DND-41 (cell line): ENCODE measurements at regions not wholly inside any gene's neighbourhood (a gene's known extent, or its start where the extent isn't known, plus 50 kb on each side); places are given as distances from the start of the nearest gene placed in this dataset.

Source experiments
- EZH2 ChIP-seq: IDR thresholded peaks from 3 replicates; pipeline ENCODE4 v1.6.1; 2012; ENCODE audit warnings: borderline replicate concordance, low read depth, mild to moderate bottlenecking, moderate library complexity, low read length, inconsistent platforms; ENCODE audit not compliant: severe bottlenecking
- TF ChIP-seq, protein P1 (sequence below): IDR thresholded peaks from 2 replicates; pipeline ENCODE4 v1.5.1; 2012; ENCODE audit warnings: borderline replicate concordance, low read length, moderate library complexity, mild to moderate bottlenecking; ENCODE audit not compliant: poor library complexity, severe bottlenecking; ENCODE audit errors: extremely low read depth

DNA sequence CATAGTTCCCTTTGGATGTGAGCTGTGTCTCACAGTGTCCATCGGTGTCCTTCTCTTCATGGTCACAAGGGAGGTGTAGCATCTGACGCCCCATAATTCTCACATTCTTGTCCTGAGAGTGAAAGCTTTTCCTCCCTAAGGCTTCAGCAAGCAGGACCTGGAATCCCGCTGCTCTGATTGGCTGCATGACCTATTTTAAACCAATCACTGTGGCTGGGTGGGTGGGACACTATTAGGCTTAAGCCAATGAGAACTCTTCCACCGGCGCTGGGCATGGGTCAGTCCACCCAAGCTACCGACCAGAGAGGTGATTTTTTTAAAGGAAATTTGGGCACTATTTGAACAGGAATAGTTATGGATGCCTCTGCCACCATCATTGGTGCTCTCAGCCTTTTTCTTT, 385.9 kb downstream of the MFSD1 start:
- no peak for TF ChIP-seq EZH2
- TF ChIP-seq, protein P1, sequence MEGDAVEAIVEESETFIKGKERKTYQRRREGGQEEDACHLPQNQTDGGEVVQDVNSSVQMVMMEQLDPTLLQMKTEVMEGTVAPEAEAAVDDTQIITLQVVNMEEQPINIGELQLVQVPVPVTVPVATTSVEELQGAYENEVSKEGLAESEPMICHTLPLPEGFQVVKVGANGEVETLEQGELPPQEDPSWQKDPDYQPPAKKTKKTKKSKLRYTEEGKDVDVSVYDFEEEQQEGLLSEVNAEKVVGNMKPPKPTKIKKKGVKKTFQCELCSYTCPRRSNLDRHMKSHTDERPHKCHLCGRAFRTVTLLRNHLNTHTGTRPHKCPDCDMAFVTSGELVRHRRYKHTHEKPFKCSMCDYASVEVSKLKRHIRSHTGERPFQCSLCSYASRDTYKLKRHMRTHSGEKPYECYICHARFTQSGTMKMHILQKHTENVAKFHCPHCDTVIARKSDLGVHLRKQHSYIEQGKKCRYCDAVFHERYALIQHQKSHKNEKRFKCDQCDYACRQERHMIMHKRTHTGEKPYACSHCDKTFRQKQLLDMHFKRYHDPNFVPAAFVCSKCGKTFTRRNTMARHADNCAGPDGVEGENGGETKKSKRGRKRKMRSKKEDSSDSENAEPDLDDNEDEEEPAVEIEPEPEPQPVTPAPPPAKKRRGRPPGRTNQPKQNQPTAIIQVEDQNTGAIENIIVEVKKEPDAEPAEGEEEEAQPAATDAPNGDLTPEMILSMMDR, result no peak
